GM18519 (cell line): ENCODE measurements at regions not wholly inside any gene's neighbourhood (a gene's known extent, or its start where the extent isn't known, plus 50 kb on each side); places are given as distances from the start of the nearest gene placed in this dataset.
"Not testable (repeated sequence)": the region's sequence is repeated elsewhere in the genome, so short reads cannot be mapped to it uniquely, and the experiment has no call there.

ENCODE experiments used
- ATAC-seq: cut with Tn5 transposase; IDR thresholded peaks from one replicate; pipeline ENCODE4 v1.9.1; 2021; ENCODE audit warnings: mild to moderate bottlenecking, moderate library complexity; ENCODE audit not compliant: unreplicated experiment, low FRiP score

DNA sequence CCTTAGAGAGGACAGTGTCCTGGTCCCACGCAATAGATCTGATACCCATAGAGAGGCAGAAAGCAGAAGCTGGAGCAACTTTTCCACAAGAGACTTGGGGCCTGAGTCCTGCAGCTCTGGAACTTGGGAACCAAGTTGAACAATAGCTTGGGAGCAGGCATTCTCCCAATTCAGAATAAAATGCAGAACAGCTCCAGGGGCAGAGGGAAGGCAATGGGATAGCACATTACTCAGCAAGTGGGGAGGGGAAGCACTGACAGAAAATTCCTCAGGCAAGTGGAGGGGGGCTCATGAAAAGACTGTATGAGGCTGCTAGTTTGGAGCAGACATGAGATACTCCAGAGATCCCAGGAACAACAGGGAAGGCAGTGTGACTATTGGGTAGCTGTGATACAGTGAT is 513.6 kb downstream of the HINT1 start:
- ATAC-seq = no peak

DNA sequence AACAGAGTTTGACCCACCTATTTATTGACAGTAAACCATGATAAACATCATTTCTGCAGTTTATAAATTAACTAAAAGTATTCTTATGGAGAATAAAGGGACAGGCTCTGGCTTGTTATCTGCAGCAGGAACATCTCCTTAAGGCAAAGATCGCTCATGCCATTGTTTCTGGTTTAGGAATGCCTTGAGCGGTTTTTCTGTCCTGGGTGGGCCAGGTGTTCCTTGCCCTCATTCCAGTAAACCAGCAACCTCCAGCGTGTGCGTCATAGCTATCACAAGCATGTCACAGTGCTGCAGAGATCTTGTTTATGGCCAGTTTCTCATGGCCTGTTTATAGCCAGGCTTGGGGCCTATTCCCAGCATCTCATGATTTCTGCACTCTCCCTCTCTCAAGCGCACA is 521.7 kb downstream of the HINT1 start:
- ATAC-seq = no peak

DNA sequence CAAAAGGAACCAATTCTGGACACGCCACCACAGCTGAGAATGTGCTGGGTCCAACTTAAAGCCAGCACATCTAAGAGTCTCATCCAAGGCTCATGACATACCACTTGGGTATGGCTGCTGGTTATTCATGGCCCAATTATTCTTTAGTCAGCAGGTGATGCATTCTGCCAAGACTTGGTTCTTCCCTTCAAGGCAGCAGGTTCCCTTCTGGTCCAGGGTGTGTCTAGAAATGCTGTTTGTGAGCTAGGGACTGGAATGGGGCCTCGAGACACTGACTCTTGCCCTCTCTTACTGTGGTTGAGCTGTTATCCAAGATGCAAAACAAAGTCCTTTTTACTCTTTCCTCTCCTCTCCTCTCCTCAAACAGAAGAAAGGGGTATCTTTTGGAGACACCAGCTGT is 522.6 kb downstream of the HINT1 start:
- no peak for ATAC-seq

DNA sequence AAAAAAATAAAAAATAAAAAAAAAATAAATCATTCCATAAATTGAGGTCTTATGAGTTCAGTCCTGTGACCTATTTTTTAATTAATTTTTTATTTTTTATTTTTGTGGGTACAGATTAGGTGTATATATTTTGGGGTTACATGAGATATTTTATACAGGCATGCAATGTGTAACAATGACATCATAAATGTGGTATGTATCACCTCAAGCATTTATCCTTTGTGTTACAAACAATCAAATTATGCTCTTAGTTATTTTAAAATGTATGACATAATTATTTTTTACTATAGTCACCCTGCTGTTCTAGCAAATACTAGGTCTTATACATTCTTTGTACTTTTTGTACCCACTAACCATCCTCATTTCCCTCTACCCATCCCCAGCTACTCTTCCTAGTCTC is 537.9 kb downstream of the HINT1 start:
- ATAC-seq = no peak

DNA sequence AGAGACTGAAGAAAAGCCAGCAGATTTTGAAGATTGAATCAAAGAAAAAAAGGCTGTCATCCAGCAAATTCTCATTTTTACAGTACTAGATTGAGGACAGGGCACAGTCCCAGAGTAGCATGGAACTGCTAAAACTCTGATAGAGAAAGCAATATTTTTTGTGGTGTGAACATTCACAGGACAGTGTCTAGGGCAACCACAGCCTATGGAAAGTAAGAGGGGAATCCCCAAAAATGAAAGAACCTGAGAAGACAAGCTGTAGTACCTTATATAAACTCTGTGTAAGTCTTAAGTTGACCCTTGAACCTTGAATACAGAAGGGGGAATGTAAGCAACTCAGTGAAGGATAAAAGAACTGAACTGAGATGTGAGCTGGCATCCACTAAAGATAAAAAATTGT is 540.3 kb downstream of the HINT1 start:
- no peak for ATAC-seq

DNA sequence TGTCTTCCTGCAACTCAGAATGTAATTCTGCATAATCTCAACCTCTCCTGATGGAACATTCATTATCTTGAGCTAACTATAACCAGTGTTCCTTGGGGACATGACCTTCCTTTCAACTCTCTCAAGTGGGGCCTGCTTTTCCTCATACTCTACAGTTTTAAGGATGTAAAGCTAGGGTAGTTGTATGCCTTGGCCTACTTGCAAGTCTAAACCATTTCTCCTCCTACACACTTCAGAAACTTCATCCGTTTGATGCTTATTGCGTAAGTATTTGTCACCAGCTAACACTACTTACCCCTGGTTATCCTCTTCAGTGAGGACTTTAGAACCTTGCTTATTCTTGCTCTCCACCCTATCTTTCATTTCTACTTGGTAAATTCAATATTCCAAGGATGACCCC is 548.9 kb downstream of the HINT1 start:
- no peak for ATAC-seq

DNA sequence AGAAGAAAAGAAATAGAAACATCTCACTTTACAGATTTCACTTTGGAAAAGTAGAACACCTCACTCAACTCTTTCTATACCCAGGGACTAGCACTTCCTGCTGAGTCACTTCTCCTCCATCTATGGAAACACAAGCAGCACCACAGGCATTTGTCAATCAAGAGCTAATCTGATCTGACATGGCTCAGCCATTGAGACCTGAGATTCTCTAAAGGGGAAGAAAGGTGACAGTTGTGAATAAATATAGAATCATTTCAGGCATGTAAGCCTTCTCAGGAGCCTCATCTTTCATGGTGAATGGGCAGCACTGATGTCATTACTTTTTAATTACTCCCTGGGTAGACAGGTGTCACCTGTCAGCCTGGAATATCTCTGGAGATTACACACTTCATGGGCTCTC is 559.8 kb downstream of the HINT1 start:
- ATAC-seq = no peak

DNA sequence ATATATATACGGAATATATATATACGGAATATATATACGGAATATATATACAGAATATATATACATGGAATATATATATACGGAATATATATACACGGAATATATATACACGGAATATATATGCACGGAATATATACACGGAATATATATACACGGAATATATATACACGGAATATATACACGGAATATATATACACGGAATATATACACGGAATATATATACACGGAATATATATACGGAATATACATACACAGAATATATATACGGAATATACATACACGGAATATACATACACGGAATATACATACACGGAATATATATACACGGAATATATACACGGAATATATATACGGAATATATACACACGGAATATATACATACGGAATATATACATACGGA is 568.4 kb downstream of the HINT1 start:
- ATAC-seq = not testable (repeated sequence)

DNA sequence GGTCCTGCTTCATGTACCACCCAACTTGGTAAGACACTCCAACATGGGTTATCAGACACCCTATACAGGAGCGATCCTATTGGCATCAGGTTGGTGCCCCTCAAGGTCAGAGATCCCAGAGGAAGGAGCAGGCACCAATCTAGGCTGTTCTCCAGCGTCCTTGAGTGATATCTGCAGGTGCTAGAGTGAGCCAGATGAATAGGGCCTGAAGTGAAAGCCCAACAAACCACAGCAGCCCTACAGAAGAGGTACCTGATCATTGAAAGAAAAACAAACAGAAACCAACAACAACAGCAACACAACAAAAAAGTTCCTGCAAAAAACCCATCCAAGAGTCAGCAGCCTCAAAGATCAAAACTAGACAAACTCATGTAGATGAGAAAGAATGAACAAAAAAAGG is 584.8 kb downstream of the HINT1 start:
- no peak for ATAC-seq

DNA sequence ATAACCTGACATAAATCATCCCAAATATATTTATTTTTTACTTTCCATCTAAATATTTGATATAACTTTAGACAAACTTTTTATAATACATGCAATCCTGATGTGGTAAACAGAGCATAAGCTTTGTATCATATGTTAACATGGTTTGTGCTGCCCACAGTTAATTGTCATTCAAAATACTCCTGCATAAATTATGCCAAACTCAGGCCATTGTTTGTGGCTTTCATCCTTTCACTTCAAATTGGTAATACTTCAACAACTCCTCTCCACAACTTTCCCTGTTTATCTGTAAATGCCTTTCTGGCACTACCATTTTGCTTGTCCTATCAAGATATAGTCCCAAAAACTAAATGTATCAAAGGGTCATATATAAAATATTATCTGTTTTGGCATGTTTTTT is 586.7 kb downstream of the HINT1 start:
- ATAC-seq = no peak

DNA sequence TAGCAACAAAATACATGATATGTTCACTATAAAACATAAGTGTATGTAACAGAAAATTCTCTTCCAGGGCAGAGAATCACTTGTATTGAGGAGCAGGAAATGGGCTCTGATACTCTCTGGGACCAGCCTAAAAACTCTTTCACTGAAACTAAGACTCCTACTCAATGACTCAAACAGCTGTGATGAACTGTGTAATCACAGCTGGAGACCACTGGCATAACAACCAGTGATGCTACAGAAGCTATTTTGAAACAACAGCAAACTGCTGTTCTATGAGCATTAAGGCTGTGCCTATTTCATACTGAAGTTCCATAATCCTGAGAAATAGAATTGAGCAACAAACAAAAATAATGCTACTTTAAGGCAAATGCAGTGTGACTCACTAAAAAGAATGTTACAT is 594.0 kb downstream of the HINT1 start:
- no peak for ATAC-seq

DNA sequence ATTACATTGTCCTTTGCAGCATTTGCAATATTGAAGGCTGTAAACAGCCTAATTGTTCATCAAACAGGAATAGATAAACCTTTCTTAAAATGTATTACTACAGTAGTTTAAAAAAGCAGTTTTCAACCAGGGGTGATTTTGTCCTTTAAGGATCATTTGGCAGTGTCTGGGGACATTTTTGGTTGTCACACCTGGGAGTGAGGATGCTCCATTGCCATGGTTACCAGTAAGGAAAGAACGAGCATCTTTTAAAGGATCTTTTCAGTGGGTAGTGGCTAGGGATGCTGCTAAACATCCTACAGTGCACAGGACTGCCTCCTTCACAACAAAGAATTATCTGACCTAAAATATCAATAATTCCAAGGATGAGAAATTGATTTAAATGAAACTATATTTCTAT is 596.3 kb downstream of the HINT1 start:
- ATAC-seq = no peak

DNA sequence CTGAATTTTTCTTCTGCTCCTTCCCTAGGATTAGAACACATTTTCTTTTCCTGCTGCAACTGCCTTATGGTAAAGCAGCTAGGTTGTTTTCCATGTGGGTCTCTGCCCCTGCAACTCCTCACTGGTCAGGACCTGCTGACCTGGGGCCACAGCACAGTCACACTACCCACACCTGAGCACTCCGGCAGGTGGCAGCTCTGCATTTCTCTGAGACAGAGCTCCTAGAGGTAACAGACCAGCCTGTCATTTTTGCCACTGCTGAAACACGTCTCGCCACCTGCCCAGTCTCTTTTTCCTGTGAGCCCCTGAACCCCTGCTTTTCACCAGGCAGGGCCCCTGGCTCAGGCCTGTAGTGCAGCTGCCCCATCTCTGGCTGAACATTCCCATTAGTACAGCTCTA is 609.6 kb downstream of the HINT1 start:
- ATAC-seq = no peak

DNA sequence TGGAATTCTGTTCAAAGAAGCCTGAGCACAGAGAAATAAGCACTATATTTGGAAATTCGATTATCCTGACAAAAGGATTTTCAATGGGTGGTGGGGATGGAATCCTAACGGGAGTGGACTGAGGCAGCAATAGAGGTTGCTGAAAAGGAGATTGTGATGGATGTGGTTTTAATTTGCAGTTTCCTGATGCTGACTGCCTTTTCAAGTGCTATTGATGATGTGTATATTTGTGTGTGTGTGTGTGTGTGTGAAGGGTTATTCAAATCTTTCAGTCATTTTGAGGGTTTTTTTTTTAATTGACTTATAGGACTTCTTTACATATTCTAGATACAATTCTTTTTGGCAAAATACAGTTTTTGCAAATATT is 614.5 kb downstream of the HINT1 start:
- ATAC-seq = no peak

DNA sequence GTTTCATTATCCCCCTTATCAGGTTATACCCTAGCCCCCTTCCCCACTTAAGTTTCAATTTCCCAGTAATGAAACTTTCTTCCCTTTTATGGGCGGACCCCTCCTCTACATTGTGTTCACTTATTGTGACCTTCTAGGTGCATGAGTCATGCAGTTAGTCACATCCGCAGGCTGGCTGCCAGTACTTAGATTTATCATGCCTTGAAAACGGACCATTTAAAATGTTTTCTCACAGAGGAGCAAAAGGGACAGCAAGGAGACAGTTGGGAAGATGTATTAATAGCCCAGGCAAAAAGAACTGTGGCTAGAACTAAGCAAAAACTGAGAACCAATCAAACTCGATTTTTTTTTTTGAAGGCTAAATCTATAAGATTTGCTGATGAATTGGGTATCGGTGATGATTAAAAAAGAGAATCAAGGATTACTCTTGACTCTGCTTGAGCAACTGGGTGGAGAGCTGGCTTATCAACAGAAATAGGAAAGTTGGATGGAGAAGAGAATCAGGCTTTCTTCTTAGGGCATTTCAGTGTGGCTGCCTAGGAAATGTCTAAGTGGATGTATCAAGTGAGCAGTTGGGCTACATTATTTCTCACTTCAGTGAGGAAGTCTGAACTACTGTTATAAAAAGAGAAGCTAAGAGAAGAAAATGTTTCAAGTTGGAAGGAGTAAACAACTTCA is 615.0 kb downstream of the HINT1 start:
- ATAC-seq = no peak

DNA sequence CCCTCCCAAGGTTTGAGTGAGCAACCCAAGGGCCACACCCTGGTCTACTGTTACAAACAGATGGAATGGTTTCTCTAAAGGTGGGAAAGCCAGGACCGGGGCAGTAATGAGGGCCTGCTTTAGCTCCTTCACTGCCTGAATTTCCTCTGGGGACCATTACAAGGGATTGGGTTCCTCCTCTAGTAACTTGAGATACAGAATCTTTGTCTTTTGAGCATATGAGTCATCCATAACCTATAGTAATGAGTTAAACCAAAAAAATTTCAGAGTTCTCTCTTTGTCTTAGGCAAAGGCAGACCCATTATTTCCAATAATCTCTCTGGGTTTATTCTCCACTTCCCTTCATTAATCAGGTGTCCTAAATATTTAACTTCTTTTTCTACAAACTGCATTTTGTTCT is 618.8 kb downstream of the HINT1 start:
- no peak for ATAC-seq

DNA sequence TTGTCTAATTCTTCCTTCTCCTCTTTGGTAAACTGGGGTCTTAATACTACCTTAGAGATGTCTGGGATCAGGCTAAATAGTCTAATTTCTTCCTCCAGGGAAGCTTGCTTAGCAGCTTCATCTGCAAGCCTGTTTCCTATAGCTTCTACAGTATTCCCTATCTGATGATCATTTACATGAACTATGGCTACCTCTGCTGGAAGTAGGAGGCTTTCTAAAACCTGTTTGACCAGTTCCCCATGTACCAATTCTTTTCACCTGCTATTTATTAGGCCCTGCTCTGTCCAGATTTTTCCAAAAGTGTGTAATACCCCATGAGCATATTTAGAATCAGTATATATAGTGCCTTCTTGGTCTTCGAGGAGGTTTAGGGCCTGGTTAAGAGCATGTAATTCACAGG is 619.8 kb downstream of the HINT1 start:
- ATAC-seq = no peak

DNA sequence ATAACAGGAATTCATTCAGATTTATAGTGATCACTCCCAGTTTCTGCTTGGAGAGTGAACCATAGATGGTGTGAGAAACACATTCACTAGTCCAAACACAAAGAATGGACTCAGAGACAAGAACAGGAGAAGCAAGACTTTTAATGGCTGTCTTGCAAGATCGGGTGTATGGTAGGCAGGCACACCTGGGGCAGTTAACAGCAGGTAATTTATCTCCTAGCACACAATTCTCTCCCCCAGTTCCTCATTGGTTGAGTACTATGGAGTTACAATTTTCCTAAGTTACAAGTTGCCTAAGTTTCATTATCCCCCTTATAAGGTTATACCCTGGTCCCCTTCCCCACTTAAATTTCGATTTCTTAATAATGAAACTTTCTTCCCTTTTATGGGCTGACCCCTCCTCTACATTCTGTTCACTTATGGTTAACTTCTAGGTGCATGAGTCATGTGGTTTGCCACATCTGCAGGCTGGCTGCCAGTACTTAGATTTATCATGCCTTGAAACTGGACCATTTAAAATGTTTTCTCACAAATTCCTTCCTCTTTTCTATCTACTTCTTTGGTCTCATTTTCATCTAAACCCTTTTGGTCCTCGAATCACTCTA is 623.3 kb downstream of the HINT1 start:
- ATAC-seq = peak; percentile 39

DNA sequence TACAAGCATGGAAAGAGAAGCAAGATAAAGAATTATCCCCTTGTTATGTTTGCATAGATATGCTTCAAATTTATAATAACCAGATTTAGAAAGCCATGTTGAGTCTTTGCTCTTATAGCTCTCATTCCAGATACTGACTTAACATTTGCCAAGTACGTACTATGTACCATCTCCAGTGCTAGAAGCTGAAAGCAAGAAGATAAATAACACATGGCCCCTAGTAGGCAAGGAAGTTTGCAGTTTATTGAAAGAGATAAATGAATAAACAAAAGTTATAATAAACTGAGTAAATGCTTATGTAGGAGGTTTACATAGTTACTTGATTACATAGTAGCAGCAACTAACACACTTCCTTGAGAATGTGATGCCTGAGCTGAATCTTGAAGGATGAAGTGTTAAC is 628.4 kb downstream of the HINT1 start:
- ATAC-seq = no peak

DNA sequence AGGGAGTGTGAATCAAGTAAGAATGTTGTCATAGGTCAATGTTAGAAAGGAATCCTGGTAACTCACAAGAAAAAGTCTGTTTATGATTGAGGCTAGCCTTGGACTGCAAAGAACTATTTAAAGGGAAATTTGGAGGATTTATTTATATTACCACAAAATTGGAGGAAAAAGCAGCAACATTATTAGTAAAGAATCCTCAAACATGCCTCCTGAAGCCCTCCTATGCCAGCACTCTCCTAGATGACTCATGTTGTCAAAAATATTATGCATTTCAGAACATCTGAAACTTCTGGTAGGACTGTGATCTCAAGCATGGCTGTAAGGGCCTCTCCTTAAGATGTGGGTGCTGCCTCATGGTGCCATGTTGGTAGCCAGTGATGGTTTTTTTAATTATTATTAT is 628.5 kb downstream of the CHSY3 start:
- ATAC-seq = no peak

DNA sequence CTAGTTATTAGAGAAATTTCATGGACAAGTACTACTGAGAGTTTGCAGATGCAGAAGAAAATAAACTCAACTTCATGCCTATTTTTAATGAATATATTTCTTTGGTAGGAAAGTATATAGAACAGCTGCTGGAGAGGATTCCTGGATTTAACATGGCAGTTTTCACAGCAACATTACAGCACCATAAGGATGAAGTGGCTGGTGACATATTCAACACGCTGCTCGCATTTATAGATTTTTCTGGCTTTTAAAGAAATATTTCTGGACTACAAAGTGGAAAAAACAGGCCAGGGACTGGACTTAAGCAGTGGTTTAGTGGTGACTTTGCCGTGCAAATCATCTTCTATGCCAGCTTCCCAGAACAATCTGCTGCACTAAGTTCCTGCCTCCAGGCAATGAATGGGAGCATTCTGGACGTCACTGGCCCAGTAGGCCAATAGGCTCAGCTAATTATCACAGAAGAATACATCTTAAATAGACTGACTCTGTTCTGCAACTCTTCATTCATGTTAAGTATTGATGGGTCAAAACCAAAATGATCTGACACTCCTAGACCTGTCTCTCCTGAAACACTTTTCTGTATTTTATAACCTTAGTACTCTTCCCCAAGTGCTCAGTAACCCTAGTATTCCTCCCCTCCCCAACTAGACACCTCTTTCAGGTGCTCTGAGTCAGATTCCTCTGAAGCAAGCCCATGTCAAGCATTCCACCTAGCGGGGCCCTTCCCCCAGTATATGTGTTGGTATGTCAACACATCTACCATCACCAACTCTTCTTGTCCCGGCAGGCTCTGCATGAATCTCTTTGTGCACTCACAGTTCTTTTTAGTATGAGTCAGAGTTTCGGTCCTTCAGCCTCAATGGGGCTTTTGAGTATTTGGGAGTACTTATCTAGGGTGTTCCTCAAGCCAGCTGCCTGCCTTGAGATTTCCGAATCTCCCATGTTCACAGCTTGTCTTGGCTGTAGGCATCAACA is 625.5 kb downstream of the CHSY3 start:
- ATAC-seq = no peak

DNA sequence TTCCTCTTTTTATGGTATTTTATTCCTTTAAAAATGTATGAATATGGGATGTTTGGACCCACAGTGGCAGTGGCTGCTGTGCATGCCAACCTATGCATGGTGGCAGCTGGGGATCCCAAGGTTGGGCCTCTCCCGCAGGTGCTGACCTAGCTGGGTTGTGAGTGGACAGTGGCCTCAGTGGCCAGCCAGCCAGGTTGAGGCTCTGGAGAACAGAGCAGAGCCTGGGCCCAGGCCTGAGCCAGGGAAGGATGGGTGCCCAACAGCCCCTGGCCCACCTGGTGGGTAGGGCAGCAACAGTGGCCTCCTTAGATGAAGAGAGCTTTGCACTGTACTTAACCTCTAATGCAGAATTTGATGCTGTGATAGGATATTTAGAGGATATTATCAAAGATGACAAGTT is 624.8 kb downstream of the CHSY3 start:
- ATAC-seq = no peak
